SIG-M5 treated with dmso at 0.1 percent for 504 hours (cell line): ENCODE measurements at regions not wholly inside any gene's neighbourhood (a gene's known extent, or its start where the extent isn't known, plus 50 kb on each side); places are given as distances from the start of the nearest gene placed in this dataset.

Experiments
- DNase-seq: peaks from one replicate; lab custom pipeline; 2025; ENCODE audit not compliant: unreplicated experiment; lab: John Stamatoyannopoulos, UW

DNA sequence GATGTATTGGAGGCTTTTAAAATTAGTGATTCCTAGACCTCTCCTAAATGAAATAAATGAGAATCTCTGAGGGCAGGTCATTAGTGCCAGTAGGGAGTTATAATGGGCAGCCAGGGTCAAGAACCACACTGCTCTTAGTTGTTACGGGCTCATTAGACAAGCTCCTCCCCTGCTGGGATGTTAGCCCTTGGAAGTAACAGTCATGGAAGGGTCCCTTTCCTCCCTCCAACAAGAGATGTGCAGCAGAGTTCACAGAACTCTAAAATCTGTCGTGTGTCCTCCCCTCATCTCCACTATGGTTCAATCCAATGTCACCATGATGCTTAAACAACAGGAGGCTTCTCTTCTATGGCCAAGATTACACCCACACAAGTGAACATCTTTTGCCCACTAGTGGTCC, 419.5 kb downstream of the INSC start:
- no peak for DNase-seq

DNA sequence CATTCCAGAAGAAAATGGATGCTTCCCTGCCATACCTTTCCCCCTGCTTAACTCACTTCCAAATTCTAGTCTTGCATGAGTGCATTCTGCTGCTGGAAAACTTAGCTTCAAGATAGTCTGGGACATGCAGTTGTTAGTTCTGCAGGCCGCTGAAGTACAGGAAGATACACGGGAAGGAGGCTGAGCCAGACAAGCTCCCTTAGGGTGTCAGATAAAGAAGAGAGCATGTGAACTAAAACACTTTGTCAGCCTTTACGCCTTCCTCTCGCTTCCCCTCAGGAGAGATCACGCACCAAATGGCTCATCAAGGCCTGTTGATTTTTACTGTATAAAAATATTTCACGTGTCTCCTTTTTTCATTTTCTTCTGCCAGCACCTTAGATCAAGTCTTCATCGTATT, 420.7 kb downstream of the INSC start:
- no peak for DNase-seq

GRCh38 chr11:15536438-15536837, 421.7 kb downstream of the INSC start:
- DNase-seq: no peak

GRCh38 chr11:15539645-15540044, 424.9 kb downstream of the INSC start:
- DNase-seq: no peak

- DNase-seq: no peak
Measured at GRCh38 chr11:15541079-15541478, 426.4 kb downstream of the INSC start.

DNA sequence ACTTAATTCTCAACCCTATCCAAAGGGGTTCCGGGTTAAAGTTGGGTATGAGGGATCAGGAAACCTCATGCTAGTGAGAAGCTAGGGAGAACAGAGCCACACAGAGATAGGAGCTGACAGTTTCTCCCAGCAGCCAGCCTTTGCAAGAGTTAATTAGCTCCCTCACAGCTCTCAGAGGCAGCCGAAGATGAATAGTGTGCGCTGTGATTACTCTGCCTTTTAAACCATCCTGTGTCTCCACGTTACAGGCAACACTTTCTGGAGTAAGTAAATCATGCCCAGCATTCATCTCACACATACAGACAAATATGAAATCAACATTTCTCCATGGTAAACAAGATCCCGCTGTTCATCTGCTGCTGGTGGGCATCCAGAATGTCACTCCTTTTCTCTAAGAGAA, 429.6 kb downstream of the INSC start:
- DNase-seq: no peak

GRCh38 chr11:15547685-15548084, 433.0 kb downstream of the INSC start:
- DNase-seq: no peak

GRCh38 chr11:15551901-15552851, 437.5 kb downstream of the INSC start:
- DNase-seq: no peak

DNA sequence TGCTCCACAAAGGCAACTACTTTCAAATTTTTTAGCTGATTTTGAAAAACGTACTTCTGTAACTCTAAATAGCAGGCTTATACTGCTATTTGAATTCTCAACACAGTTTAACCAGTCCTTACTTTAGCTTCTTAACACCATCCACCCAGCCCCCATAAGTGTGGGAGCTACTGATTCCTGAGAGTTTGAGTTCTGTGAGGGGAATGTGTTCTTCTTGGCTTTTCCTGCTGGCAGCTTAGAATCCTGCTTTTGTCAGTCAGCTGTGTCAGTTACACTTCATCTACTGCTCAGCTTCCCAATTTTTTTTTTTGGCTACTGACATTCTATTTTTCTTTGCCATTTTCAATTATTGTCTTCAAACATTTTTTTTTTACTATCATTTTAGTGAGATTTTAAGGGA, 440.4 kb downstream of the INSC start:
- no peak for DNase-seq

GRCh38 chr11:15557457-15558230, 442.9 kb downstream of the INSC start:
- peak; percentile 16 for DNase-seq

- DNase-seq: no peak
Measured at GRCh38 chr11:15558513-15559181, 443.9 kb downstream of the INSC start.

DNA sequence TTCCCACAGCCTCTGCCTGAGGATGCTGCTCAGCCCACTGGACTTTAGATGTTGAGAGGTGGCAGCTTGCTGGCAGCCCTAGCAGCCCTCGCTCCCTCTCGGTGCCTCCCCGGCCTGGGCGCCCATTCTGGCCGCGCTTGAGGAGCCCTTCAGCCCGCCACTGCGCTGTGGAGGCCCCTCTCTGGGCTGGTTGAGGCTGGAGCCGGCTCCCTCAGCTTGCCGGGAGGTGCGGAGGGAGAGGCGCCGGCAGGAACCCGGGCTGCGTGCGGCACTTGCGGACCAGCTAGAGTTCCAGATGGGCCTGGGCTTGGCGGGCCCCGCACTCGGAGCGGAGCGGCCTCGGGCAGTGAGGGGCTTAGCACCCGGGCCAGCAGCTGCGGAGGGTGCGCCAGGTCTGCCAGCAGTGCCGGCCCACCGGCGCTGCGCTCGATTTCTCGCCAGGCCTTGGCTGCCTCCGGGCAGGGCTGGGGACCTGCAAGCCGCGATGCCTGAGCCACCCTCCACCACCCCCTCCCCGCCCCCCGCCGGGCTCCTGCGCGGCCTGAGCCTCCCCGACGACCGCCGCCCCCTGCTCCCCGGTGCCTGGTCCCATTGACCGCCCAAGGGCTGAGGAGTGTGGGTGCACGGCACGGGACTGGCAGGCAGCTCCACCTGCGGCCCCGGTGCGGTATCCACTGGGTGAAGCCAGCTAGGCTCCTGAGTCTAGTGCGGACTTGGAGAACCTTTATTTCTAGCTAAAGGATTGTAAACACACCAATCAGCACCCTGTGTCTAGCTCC, 446.2 kb downstream of the INSC start:
- no peak for DNase-seq

- DNase-seq: no peak
Measured at GRCh38 chr11:15562230-15562629, 447.5 kb downstream of the INSC start.

GRCh38 chr11:15563054-15563453, 448.3 kb downstream of the INSC start:
- no peak for DNase-seq

- no peak for DNase-seq
Measured at GRCh38 chr11:15565880-15566279, 451.2 kb downstream of the INSC start.

DNA sequence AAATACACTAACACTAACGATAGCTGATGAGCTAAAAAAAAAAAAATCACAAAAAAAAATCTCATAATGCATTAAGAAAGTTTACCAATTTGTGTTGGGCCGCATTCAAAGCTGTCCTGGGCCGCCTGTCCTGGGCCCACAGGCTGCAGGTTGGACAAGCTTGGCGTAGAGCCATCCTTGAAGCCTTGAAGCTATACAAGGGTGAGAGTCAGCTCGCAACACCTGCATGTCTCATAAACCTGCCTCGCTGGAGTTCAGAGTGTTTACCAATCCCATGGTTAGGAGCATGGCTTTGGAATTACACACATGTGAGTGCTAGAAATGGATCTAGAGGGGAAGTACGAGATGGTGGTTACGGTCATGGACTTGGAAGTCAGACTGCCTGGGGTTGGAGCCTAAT, 453.7 kb downstream of the INSC start:
- no peak for DNase-seq

DNA sequence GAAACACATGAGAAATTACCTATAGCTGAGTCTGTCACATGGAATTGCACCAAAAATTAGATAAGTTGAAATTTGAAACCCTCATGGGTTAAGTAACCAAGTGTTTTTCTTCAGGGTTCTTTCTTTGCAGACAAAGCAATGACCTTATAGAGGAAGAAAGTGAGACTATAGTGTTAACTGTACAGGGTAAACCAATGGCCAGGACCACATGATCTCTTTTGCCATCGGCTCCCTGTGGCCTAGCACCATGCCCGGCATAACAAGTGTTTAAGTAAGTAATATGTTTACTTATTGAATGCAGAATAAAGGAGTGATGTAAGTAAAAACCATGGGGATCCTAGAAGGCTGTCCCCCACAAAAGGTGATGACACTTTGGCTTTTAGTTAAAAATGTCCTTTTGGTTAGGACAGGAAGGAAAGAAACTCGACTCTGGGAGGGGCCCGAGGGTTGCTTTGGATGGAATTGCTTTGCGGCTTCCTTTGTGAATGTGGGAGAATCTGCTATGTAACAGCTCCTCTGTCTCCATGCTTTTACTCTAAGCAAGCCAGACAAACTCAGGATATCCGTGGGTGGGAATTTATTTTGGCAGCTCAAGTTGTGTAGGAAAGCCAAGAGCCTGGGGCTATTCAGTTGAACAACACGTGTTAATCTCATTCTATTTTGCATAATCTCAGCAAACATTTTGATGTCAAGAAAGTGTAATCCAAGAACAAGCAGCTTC, 454.7 kb downstream of the INSC start:
- no peak for DNase-seq

GRCh38 chr11:15575409-15575808, 460.7 kb downstream of the INSC start:
- no peak for DNase-seq

GRCh38 chr11:15576769-15577168, 462.0 kb downstream of the INSC start:
- DNase-seq: no peak

DNA sequence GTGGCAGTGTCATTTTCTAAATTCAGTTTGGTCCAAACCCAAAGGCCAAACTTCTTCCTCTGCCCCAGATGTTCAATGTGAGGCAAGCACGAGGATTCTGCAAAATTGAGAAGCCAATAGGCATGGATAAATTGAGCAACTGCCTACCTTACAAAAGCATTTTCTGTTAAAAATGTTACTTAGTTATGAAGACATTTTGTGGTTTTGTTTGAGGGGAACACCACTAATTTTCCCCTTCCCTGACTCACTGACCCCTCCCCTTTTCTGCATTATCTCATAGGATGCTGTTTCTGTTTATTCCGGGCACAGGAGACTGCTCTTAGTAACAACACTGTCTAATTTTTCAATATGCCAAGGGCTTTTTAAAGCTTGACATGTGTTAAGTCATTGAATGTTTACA, 462.8 kb downstream of the INSC start:
- DNase-seq: peak; percentile 91
